ENCODE measurements at regions not wholly inside any gene's neighbourhood (a gene's known extent, or its start where the extent isn't known, plus 50 kb on each side); places are given as distances from the start of the nearest gene placed in this dataset.
"Not testable (repeated sequence)": the region's sequence is repeated elsewhere in the genome, so short reads cannot be mapped to it uniquely, and the experiment has no call there.

- no peak overlapping the region for H2AFZ ChIP-seq (ENCODE audit: low read depth, low read length)
- no peak for DNase-seq
- TF ChIP-seq EZH2 (IDR thresholded peaks at IDR 0.05; ENCODE audit: borderline replicate concordance, low read depth, low read length, severe bottlenecking) = no peak
- TF ChIP-seq CTCF (IDR thresholded peaks at IDR 0.05; ENCODE audit: borderline replicate concordance, extremely low read depth, low read length, poor library complexity, severe bottlenecking) = no peak
- ATAC-seq (ENCODE audit: insufficient read depth, low read depth) = no peak
- no peak overlapping the region for H3K27ac ChIP-seq (ENCODE audit: low read length)
- no peaks in the 10 kb centered on the region for H4K20me1 ChIP-seq (ENCODE audit: insufficient read depth, low read length)
- H3K9me3 ChIP-seq (ENCODE audit: insufficient read depth, low read length, severe bottlenecking) = no peaks in the 10 kb centered on the region
- H3K4me2 ChIP-seq (ENCODE audit: insufficient read depth, low read length) = no peak overlapping the region
- H3K4me1 ChIP-seq (ENCODE audit: insufficient read depth, low read length) = no peaks in the 10 kb centered on the region
- no peak overlapping the region for H3K4me3 ChIP-seq (ENCODE audit: low read depth in 1 of 2, low read length in 2 of 2)
- no peaks in the 10 kb centered on the region for H3K79me2 ChIP-seq (ENCODE audit: insufficient read depth, low read length)
- H3K9ac ChIP-seq (ENCODE audit: low read depth, low read length) = no peak overlapping the region
- H3K27me3 ChIP-seq (ENCODE audit: insufficient read depth, low read length, poor library complexity) = no peaks in the 10 kb centered on the region
- no peaks in the 10 kb centered on the region for H3K36me3 ChIP-seq (ENCODE audit: insufficient read depth, low read length)
Measured at GRCh38 chr14:28381656-28382055, 384.9 kb upstream of the FOXG1 start.

- TF ChIP-seq CTCF (IDR thresholded peaks at IDR 0.05; ENCODE audit: borderline replicate concordance, extremely low read depth, low read length, poor library complexity, severe bottlenecking) (no peak), EZH2 (IDR thresholded peaks at IDR 0.05; ENCODE audit: borderline replicate concordance, low read depth, low read length, severe bottlenecking) (no peak)
- Histone ChIP-seq H3K27ac (ENCODE audit: low read length) (no peak overlapping the region), H2AFZ (ENCODE audit: low read depth, low read length) (no peak overlapping the region), H3K9ac (ENCODE audit: low read depth, low read length) (no peak overlapping the region), H3K9me3 (ENCODE audit: insufficient read depth, low read length, severe bottlenecking) (no peaks in the 10 kb centered on the region), H3K4me1 (ENCODE audit: insufficient read depth, low read length) (no peaks in the 10 kb centered on the region), H3K4me3 (ENCODE audit: low read depth in 1 of 2, low read length in 2 of 2) (no peak overlapping the region), H3K27me3 (ENCODE audit: insufficient read depth, low read length, poor library complexity) (no peaks in the 10 kb centered on the region), H3K36me3 (ENCODE audit: insufficient read depth, low read length) (no peaks in the 10 kb centered on the region), H3K79me2 (ENCODE audit: insufficient read depth, low read length) (no peaks in the 10 kb centered on the region), H3K4me2 (ENCODE audit: insufficient read depth, low read length) (no peak overlapping the region), H4K20me1 (ENCODE audit: insufficient read depth, low read length) (no peaks in the 10 kb centered on the region)
- DNase-seq = no peak
- no peak for ATAC-seq (ENCODE audit: insufficient read depth, low read depth)
Measured at GRCh38 chr14:28382444-28383190, 384.0 kb upstream of the FOXG1 start.

- no peak for DNase-seq
- H2AFZ ChIP-seq (ENCODE audit: low read depth, low read length) = no peak overlapping the region
- no peak for TF ChIP-seq EZH2 (IDR thresholded peaks at IDR 0.05; ENCODE audit: borderline replicate concordance, low read depth, low read length, severe bottlenecking)
- no peak for TF ChIP-seq CTCF (IDR thresholded peaks at IDR 0.05; ENCODE audit: borderline replicate concordance, extremely low read depth, low read length, poor library complexity, severe bottlenecking)
- ATAC-seq (ENCODE audit: insufficient read depth, low read depth) = no peak
- H3K4me2 ChIP-seq (ENCODE audit: insufficient read depth, low read length) = no peak overlapping the region
- H4K20me1 ChIP-seq (ENCODE audit: insufficient read depth, low read length) = no peaks in the 10 kb centered on the region
- no peaks in the 10 kb centered on the region for H3K79me2 ChIP-seq (ENCODE audit: insufficient read depth, low read length)
- H3K9ac ChIP-seq (ENCODE audit: low read depth, low read length) = no peak overlapping the region
- H3K27ac ChIP-seq (ENCODE audit: low read length) = no peak overlapping the region
- no peak overlapping the region for H3K4me3 ChIP-seq (ENCODE audit: low read depth in 1 of 2, low read length in 2 of 2)
- H3K4me1 ChIP-seq (ENCODE audit: insufficient read depth, low read length) = no peaks in the 10 kb centered on the region
- no peaks in the 10 kb centered on the region for H3K36me3 ChIP-seq (ENCODE audit: insufficient read depth, low read length)
- H3K9me3 ChIP-seq (ENCODE audit: insufficient read depth, low read length, severe bottlenecking) = no peaks in the 10 kb centered on the region
- no peaks in the 10 kb centered on the region for H3K27me3 ChIP-seq (ENCODE audit: insufficient read depth, low read length, poor library complexity)
Measured at GRCh38 chr14:28398506-28398905, 368.1 kb upstream of the FOXG1 start.

GRCh38 chr14:28401705-28402104, 364.9 kb upstream of the FOXG1 start:
- H3K9me3 ChIP-seq (ENCODE audit: insufficient read depth, low read length, severe bottlenecking); H3K79me2 ChIP-seq (ENCODE audit: insufficient read depth, low read length); H3K4me3 ChIP-seq (ENCODE audit: low read depth in 1 of 2, low read length in 2 of 2); H3K4me1 ChIP-seq (ENCODE audit: insufficient read depth, low read length); H4K20me1 ChIP-seq (ENCODE audit: insufficient read depth, low read length); H2AFZ ChIP-seq (ENCODE audit: low read depth, low read length); H3K27me3 ChIP-seq (ENCODE audit: insufficient read depth, low read length, poor library complexity); H3K27ac ChIP-seq (ENCODE audit: low read length); DNase-seq; H3K9ac ChIP-seq (ENCODE audit: low read depth, low read length); H3K36me3 ChIP-seq (ENCODE audit: insufficient read depth, low read length); ATAC-seq (ENCODE audit: insufficient read depth, low read depth); H3K4me2 ChIP-seq (ENCODE audit: insufficient read depth, low read length): not testable (repeated sequence)
